RWPE2 (cell line): ENCODE measurements at regions not wholly inside any gene's neighbourhood (a gene's known extent, or its start where the extent isn't known, plus 50 kb on each side); places are given as distances from the start of the nearest gene placed in this dataset.
"Not testable (repeated sequence)": the region's sequence is repeated elsewhere in the genome, so short reads cannot be mapped to it uniquely, and the experiment has no call there.

Experiments used
- ATAC-seq: fragments of 200-7000 bp; cut with Tn5 transposase; 3 replicates; pipeline ENCODE4 v1.9.1; 2021; ENCODE audit warnings: low read depth
- DNase-seq: peaks from one replicate; pipeline ENCODE4 v3.0.0-alpha.2; 2020; ENCODE audit warnings: low spot score
- H3K27ac ChIP-seq: fragments of 450-650 bp; 2 replicates; pipeline ENCODE4 v1.5.1; 2017; ENCODE audit warnings: mild to moderate bottlenecking; ENCODE audit not compliant: poor library complexity, severe bottlenecking
- H3K27me3 ChIP-seq: fragments of 250-450 bp; sonication (Bioruptor Pico); 2 replicates; pipeline ENCODE4 v1.5.1; 2021; ENCODE audit warnings: mild to moderate bottlenecking, moderate library complexity; ENCODE audit not compliant: insufficient read depth, poor library complexity, severe bottlenecking
- H3K36me3 ChIP-seq: fragments of 250-450 bp; sonication (Bioruptor Pico); 2 replicates; pipeline ENCODE4 v1.5.1; 2020; ENCODE audit warnings: low read depth, mild to moderate bottlenecking, moderate library complexity
- H3K4me1 ChIP-seq: fragments of 250-450 bp; sonication (Bioruptor Pico); 2 replicates; pipeline ENCODE4 v1.5.1; 2021; ENCODE audit warnings: mild to moderate bottlenecking, moderate library complexity; ENCODE audit not compliant: insufficient read depth, poor library complexity, severe bottlenecking
- H3K4me3 ChIP-seq: fragments of 250-450 bp; sonication (Bioruptor Pico); 2 replicates; pipeline ENCODE4 v1.5.1; 2021; ENCODE audit warnings: mild to moderate bottlenecking, moderate library complexity; ENCODE audit not compliant: severe bottlenecking
- H3K9me3 ChIP-seq: fragments of 250-450 bp; sonication (Bioruptor Pico); 2 replicates; pipeline ENCODE4 v1.5.1; 2021; ENCODE audit warnings: mild to moderate bottlenecking, moderate library complexity; ENCODE audit not compliant: severe bottlenecking
- CTCF ChIP-seq: fragments of 450-650 bp; IDR thresholded peaks from one replicate; pipeline ENCODE4 v1.5.1; 2017; ENCODE audit warnings: mild to moderate bottlenecking, moderate library complexity; ENCODE audit not compliant: poor library complexity, severe bottlenecking

GRCh38 chr5:92674321-92674720, 906.7 kb downstream of the NR2F1-AS1 start:
- H3K27ac ChIP-seq: no peak overlapping the region
- no peaks in the 10 kb centered on the region for H3K9me3 ChIP-seq
- H3K4me1 ChIP-seq: no peaks in the 10 kb centered on the region
- ATAC-seq: no peak
- H3K4me3 ChIP-seq: no peak overlapping the region
- TF ChIP-seq CTCF: no peak
- no peaks in the 10 kb centered on the region for H3K36me3 ChIP-seq
- no peak for DNase-seq
- H3K27me3 ChIP-seq: no peaks in the 10 kb centered on the region

- DNase-seq (no peak), ATAC-seq (no peak)
- no peak overlapping the region for H3K4me3 ChIP-seq
- no peak for TF ChIP-seq CTCF
- no peaks in the 10 kb centered on the region for H3K4me1 ChIP-seq
- no peak overlapping the region for H3K27ac ChIP-seq
- no peaks in the 10 kb centered on the region for H3K9me3 ChIP-seq
- no peaks in the 10 kb centered on the region for H3K27me3 ChIP-seq
- H3K36me3 ChIP-seq: no peaks in the 10 kb centered on the region
Measured at GRCh38 chr5:92665506-92665905, 915.5 kb downstream of the NR2F1-AS1 start.

- H3K4me3 ChIP-seq: no peak overlapping the region
- no peak for TF ChIP-seq CTCF
- DNase-seq (no peak), ATAC-seq (no peak)
- no peaks in the 10 kb centered on the region for H3K36me3 ChIP-seq
- no peaks in the 10 kb centered on the region for H3K9me3 ChIP-seq
- no peak overlapping the region for H3K27ac ChIP-seq
- no peaks in the 10 kb centered on the region for H3K27me3 ChIP-seq
- H3K4me1 ChIP-seq: no peaks in the 10 kb centered on the region
Measured at GRCh38 chr5:92662741-92663140, 918.3 kb downstream of the NR2F1-AS1 start.

GRCh38 chr5:92659246-92659645, 921.8 kb downstream of the NR2F1-AS1 start:
- Histone ChIP-seq H3K36me3 (no peaks in the 10 kb centered on the region), H3K4me3 (no peak overlapping the region), H3K4me1 (peaks cover 2% of the 10 kb centered on the region), H3K27ac (no peak overlapping the region), H3K27me3 (no peaks in the 10 kb centered on the region), H3K9me3 (no peaks in the 10 kb centered on the region)
- DNase-seq (no peak), ATAC-seq (no peak)
- no peak for TF ChIP-seq CTCF

GRCh38 chr5:92654601-92655000, 926.4 kb downstream of the NR2F1-AS1 start:
- not testable (repeated sequence) for H3K4me3 ChIP-seq, H3K36me3 ChIP-seq, H3K4me1 ChIP-seq, DNase-seq, ATAC-seq, H3K27ac ChIP-seq, H3K9me3 ChIP-seq, H3K27me3 ChIP-seq
- peak; percentile 8 for TF ChIP-seq CTCF
